ENCODE measurements at regions not wholly inside any gene's neighbourhood (a gene's known extent, or its start where the extent isn't known, plus 50 kb on each side); places are given as distances from the start of the nearest gene placed in this dataset.

DNA sequence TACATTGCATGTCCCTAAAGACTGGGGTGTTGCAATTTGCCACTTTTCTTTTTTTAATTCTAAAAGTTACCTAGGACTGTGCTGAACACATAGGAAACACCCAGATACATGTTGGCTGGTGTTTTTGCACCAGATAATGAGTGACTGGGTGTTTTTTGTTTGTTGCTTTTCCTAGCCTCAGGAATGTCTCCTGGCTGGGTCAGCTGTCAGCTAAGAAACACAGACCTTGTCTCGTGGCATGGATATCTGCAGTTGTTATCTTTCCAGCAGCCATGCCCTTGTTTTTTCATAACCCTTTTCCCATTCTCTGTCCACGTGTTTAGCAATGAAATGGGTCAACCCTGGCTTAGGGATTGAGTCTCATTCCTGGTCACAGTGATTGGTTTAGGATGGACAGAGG is 433.9 kb upstream of the ZMIZ1 start:
- DNase-seq: no peak

- DNase-seq: no peak
These were observed 429.1 kb upstream of the ZMIZ1 start for GRCh38 chr10:78639629-78640028.

- no peak for DNase-seq
These were observed 427.8 kb upstream of the ZMIZ1 start for GRCh38 chr10:78640796-78641636.

- DNase-seq: no peak
These were observed 427.1 kb upstream of the ZMIZ1 start for GRCh38 chr10:78641693-78642092.

GRCh38 chr10:78642269-78642816 is 426.4 kb upstream of the ZMIZ1 start:
- DNase-seq: no peak

DNA sequence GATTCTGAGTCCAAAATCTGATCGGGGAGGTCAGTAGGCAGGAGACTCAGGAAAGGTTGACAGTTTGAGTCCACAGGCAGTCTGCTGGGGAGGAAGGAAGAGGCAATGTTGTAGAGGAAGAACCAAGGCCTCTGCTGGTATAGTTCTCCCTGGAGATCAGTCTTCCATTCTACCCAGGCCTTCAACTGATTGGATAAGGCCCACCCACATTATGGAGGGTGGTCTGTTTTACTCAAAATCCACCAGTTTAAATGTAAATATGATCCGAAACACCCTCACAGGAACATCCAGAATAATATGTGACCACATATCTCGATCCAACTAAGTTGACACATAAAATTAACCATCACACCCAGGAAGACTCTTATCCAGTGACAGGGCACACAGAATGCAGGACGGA is 425.3 kb upstream of the ZMIZ1 start:
- no peak for DNase-seq

DNA sequence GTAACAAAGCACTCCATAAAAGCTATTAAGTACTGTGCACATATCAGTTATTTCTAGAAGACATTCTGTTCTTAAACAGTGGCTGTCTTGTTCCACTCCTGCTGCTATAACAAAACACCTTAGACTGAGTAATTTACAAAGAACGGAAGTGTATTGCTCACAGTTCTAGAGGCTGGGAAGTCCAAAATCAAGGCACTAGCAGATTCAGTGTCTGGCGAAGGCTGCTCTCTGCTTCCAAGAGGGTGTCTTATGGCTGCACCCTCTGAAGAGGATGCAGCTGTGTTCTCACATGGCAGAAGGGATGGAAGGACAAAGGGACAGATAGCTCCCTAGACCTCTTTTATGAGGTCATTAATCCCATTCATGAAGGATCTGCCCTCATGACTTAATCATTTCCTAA is 424.2 kb upstream of the ZMIZ1 start:
- DNase-seq: no peak

- no peak for DNase-seq
These were observed 423.5 kb upstream of the ZMIZ1 start for GRCh38 chr10:78645169-78645686.

GRCh38 chr10:78645975-78646374 is 422.8 kb upstream of the ZMIZ1 start:
- DNase-seq: no peak

DNA sequence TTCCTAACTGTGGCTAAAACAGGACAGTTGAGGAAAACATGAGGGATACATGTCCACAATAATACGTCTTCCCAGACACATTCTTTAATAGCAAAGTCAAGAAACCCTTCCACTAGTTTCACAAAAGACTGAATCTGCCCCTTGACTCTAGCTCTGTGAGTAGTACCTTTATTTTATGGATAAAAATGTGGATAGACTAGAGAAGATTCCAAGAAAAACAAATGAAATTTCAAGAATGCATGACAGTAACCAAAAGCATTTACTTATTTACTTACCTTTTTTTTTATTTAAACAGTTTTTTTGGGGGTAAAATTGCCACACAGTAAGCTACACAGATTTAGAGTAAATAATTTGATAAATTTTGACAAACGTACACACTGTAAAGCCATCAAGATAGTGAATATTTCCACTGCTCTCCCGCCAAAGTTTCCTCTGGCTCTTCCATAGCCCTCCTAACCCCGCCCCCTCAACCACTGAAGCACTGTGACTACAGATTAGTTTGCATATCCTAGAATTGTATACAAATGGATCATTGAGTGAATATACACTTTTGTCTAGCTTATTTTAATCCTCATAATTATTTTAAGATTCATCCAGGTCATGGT is 420.4 kb upstream of the ZMIZ1 start:
- DNase-seq: no peak

- DNase-seq: no peak
These were observed 419.3 kb upstream of the ZMIZ1 start for GRCh38 chr10:78649429-78649828.

DNA sequence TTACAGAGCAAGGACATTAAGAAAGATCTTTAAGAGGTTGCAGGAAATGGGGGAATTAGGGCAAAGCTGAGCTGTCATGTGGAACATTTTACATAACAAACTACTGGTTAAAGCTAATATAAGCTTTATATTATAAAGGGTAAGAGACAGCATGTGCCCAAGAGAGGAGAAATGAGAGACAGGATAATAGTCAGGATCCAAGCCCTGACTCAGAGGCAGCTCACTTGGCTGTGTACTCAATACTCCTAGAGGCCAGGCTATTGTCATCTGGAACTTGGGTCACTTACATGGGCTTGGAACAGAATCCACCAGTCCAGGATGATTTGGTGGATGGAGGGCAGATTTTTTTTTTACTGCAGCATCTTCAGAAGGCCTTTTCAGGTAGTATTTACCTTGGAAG is 418.6 kb upstream of the ZMIZ1 start:
- DNase-seq: no peak

GRCh38 chr10:78651287-78651686 is 417.5 kb upstream of the ZMIZ1 start:
- DNase-seq: no peak

DNA sequence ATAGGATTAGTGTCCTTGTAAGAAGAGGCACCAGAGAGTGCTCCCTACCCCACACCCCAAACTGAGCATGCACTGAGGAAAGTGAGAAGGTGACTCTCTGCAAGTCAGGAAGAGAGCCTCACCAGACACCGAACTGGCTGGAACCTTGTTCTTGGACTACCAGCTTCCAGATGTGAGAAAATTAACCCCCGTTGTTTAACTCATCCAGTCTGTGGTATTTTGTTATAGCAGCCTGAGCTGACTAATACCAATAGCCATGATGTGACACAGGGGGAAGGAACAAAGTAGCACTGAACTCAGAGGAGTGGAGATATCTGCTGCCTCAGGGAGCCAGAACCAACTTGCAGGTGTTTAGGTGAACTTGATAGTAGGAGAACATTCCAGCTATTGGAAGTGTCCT is 415.2 kb upstream of the ZMIZ1 start:
- DNase-seq: no peak

- no peak for DNase-seq
These were observed 414.6 kb upstream of the ZMIZ1 start for GRCh38 chr10:78654047-78654590.

- DNase-seq: no peak
These were observed 412.8 kb upstream of the ZMIZ1 start for GRCh38 chr10:78655979-78656378.

- DNase-seq: no peak
These were observed 412.2 kb upstream of the ZMIZ1 start for GRCh38 chr10:78656417-78657162.

DNA sequence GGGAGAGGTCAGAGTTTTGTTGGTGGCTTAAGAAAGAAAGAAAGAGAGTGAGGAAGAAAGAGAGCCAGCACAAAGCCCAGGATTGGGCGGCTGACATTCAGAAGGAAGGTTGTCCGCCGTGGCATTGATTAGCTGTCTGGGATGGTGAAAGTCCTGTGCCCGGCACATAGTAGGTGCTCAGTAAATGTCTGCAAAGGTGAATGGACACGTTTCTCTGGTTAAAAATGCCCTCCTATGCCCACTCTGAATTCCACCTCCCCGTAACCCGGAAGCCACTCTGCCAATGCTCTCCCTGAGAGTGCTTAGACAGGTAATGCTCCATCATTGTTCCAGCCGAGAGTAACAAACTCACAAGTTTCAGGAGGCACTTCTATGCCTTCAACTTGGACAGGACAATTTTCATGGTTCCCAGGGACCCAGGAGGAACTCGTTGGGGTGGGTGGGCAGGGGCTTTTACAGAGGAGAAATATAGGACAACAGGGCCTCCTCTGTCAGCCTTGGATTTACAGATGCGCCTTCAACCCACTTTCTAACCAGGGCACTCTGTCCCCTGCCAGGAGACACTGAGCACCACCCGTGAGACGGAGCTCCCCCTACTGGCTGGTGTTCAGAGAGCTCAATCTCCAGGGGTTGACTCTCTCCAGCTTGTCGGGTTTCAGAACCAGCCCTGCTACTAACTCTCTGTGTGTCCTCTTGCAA is 411.5 kb upstream of the ZMIZ1 start:
- DNase-seq: no peak

GRCh38 chr10:78657862-78658165 is 411.0 kb upstream of the ZMIZ1 start:
- DNase-seq: no peak

- DNase-seq: no peak
These were observed 409.8 kb upstream of the ZMIZ1 start for GRCh38 chr10:78658645-78659597.

DNA sequence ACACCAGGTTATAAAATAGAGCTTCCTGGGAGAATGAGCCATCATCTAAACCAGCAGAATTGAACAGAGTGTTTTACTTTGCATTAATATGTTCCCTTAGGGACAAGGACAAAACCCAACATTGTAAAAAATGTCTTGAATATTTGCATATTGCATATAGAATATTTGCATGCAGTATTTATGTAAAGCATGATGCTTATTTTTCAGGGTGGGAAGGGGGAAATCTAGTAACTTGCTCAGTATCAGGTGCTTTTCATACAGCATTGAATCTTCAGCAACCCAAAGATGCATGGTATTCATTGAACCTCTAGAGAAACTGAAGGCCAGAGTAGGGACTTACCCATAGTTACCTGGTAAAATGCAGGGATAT is 409.2 kb upstream of the ZMIZ1 start:
- DNase-seq: no peak
